ENCODE measurements at regions not wholly inside any gene's neighbourhood (a gene's known extent, or its start where the extent isn't known, plus 50 kb on each side); places are given as distances from the start of the nearest gene placed in this dataset.
"Not testable (repeated sequence)": the region's sequence is repeated elsewhere in the genome, so short reads cannot be mapped to it uniquely, and the experiment has no call there.

DNA sequence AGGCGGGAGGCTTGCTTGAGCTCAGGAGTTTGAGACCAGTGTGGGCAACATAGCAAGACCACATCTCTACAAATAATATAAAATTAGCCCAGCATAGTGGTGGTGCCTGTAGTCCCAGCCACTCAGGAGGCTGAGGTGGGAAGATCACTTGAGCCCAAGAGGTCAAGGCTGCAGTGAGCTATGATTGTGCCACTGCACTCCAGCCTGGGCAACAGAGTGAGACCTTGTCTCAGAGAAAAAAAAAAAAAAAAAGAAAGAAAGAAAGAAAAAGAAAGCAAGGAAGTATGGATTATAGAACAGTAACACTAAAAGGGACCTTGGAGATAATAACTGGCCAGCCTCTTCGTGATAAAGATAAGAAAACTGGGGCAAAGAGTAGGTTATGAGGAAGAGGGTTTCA is 130.4 kb downstream of the PLCE1 start:
- ATAC-seq (replicated peaks); H3K4me1 Mint-ChIP-seq; H3K27me3 Mint-ChIP-seq; H3K4me3 Mint-ChIP-seq; H3K36me3 Mint-ChIP-seq; H3K9me3 Mint-ChIP-seq; DNase-seq; H3K27ac Mint-ChIP-seq: not testable (repeated sequence)

DNA sequence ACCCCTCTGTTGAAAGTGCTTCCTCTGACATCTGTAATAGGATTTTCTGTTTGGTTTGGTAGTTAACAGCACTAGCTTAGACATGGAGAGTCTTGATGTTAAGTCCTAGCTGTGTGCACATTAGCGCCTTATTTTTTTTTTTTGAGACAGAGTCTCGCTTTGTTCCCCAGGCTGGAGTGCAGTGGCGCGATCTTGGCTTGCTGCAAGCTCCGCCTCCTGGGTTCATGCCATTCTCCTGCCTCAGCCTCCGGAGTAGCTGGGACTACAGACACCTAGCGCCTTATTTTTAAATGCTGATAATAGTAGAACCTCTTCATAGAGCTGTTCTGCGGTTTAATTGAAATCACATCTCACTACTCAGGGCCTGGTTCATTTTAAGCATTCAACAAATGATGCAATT is 131.5 kb downstream of the PLCE1 start:
- not testable (repeated sequence) for H3K4me1 Mint-ChIP-seq; H3K36me3 Mint-ChIP-seq; H3K9me3 Mint-ChIP-seq; H3K27ac Mint-ChIP-seq; H3K4me3 Mint-ChIP-seq; ATAC-seq (replicated peaks); H3K27me3 Mint-ChIP-seq; DNase-seq

DNA sequence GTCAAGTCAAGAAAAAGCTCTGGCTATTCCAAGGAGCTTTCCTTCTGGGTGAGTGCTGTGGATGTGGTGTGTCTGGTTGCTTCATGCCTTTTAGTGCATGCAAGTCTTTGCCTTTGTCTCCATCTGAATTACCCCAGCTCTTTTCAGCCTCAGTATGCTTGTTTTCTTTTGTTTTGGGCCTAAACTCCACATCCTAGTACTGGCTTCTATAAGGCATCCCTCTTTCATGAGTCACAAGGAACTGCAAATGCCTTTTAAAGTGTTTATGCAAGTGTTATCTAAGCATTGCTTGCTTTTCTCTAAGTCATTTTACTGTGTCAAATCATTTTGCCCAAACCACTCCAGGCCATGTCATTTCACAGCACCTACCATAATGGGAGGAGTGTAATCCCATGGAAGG is 132.1 kb downstream of the PLCE1 start:
- Mint-ChIP-seq H3K9me3 (peaks cover 0 to 1% of the 10 kb centered on the region in 2 donors), H3K27ac (no peak overlapping the region), H3K27me3 (peaks cover 0 to 7% of the 10 kb centered on the region in 2 donors), H3K4me3 (no peak overlapping the region), H3K4me1 (no peaks in the 10 kb centered on the region), H3K36me3 (no peaks in the 10 kb centered on the region)
- no peak for DNase-seq
- no peak for ATAC-seq (replicated peaks)

DNA sequence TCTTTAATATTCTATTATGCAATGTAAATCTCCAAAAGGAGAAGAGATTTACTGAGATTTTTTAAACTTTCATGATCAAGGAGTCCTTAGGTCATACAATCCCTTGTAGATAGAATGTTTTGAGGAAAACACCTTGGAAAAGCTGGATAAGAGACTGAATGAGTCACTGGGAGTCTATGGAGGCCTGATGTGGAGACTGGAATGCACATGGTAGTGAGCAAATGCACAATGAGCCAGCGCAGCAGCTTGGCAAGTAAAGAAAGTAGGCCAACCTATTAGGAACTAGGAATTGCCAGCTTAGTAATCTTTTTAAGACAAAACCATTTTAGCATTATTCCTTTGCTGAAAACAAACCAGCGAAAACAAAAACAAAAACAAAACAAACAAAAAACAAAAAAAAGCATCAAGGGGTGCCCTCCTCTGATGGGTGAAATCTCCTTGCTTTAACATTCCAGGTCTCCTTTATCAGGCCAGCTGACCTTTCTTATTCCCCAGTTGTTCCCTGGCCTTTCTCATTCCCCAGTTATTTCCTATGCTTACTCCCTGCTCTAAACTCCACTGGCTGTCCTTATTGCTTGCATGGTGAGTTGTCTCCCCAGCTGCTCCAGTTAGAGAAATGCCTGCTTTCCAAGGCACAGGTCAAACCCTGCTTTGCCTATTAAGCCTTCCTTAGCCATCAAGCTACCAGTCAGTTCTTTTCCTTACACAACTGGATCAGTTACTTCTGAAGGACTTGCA is 135.8 kb downstream of the PLCE1 start:
- peaks cover 0 to 1% of the 10 kb centered on the region in 2 donors for H3K9me3 Mint-ChIP-seq

DNA sequence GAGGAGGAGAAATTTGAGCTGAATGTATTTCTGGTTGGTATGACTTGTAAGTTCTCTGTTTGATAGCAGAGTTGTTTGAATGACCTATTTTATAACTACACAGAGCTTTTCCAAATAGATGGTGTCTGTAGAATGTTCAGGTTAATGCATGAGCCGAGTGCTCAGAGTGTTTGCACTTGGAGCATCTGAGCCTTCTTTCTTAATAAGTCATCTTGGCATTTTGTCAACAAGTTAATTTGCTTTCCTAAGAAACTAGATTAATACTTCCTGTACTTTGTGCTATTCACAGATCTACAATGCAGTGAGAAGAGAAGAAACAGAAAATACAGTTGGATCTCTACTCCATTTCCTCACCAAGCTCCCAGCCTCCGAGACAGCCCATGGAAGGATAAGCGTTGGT is 138.2 kb downstream of the PLCE1 start:
- Mint-ChIP-seq H3K27ac (no peak overlapping the region), H3K27me3 (peaks cover 0 to 11% of the 10 kb centered on the region in 2 donors), H3K9me3 (peaks cover 0 to 1% of the 10 kb centered on the region in 2 donors), H3K4me1 (no peaks in the 10 kb centered on the region), H3K36me3 (no peaks in the 10 kb centered on the region), H3K4me3 (no peak overlapping the region)
- ATAC-seq (replicated peaks) (no peak), DNase-seq (no peak)

More for the DNA sequence above, 135.8 kb downstream of the PLCE1 start:
- DNase-seq (no peak), ATAC-seq (replicated peaks) (no peak)
- H3K4me1 Mint-ChIP-seq: no peaks in the 10 kb centered on the region
- H3K4me3 Mint-ChIP-seq: no peak overlapping the region
- peaks cover 0 to 11% of the 10 kb centered on the region in 2 donors for H3K27me3 Mint-ChIP-seq
- H3K27ac Mint-ChIP-seq: no peak overlapping the region
- no peaks in the 10 kb centered on the region for H3K36me3 Mint-ChIP-seq

DNA sequence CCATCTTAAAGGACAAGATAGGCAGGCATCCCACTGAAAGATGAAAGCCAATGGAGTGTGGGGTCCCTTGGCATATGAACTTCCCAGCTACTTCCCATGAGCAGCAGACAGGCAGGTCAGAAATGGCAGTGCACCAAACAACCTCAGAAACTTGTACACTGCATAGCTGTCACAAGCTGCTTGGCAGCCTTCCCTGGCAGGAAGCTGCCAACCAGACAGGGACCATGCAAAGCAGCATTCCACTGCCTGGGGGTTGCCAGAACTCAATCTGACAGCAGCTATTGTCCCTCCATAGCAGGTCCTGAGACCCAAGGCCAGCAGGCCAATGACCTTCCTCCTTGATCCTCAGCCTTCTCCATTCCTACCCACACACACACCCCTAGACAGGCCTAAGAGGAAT is 139.5 kb downstream of the PLCE1 start:
- Mint-ChIP-seq H3K9me3 (peaks cover 0 to under 1% of the 10 kb centered on the region in 2 donors), H3K4me1 (no peaks in the 10 kb centered on the region), H3K4me3 (no peak overlapping the region), H3K36me3 (no peaks in the 10 kb centered on the region), H3K27me3 (peaks cover 0 to 10% of the 10 kb centered on the region in 2 donors), H3K27ac (no peak overlapping the region)
- DNase-seq (no peak), ATAC-seq (replicated peaks) (no peak)

DNA sequence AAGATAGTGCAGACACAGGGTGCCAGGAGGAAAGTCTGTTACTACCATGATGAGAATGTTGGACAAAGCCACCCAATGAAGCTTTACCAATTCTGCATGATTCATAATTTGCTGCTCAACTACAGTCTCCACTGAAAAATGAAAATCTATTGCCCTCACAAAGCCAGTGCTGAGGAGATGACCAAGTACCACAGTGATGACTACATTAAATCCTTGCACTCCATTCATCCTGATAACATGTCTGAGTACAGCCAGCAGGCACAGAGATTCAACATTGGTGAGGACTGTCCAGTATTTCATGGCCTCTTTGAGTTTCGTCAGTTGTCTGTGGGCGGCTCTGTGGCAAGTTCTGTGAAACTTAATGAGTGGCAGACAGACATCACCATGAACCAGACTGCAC is 144.0 kb downstream of the PLCE1 start:
- no peaks in the 10 kb centered on the region for H3K27me3 Mint-ChIP-seq
- peaks cover 0 to 2% of the 10 kb centered on the region in 2 donors for H3K9me3 Mint-ChIP-seq
- no peak overlapping the region for H3K27ac Mint-ChIP-seq
- no peaks in the 10 kb centered on the region for H3K36me3 Mint-ChIP-seq
- no peak for ATAC-seq (replicated peaks)
- DNase-seq: no peak
- H3K4me3 Mint-ChIP-seq: no peak overlapping the region
- H3K4me1 Mint-ChIP-seq: no peaks in the 10 kb centered on the region

DNA sequence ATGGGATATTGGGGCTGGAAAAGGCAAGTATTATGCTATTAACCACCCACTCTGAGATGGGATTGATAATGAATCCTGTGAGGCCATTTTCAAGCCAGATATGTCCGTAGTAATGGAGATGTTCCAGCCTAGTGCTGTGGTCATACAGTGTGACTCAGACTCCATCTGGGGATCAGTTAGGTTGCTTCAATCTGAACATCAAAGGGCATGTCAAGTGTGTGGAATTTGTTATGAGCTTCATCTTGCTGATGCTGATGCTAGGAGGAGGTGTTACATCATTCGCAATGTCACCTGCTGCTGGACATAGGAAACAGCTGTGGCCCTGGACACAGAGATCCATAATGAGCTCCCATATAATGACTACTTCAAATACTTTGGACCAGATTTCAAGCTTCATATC is 144.7 kb downstream of the PLCE1 start:
- DNase-seq (no peak), ATAC-seq (replicated peaks) (no peak)
- H3K27ac Mint-ChIP-seq: no peak overlapping the region
- H3K9me3 Mint-ChIP-seq: peaks cover 0 to 2% of the 10 kb centered on the region in 2 donors
- no peaks in the 10 kb centered on the region for H3K36me3 Mint-ChIP-seq
- H3K27me3 Mint-ChIP-seq: no peaks in the 10 kb centered on the region
- no peaks in the 10 kb centered on the region for H3K4me1 Mint-ChIP-seq
- no peak overlapping the region for H3K4me3 Mint-ChIP-seq

DNA sequence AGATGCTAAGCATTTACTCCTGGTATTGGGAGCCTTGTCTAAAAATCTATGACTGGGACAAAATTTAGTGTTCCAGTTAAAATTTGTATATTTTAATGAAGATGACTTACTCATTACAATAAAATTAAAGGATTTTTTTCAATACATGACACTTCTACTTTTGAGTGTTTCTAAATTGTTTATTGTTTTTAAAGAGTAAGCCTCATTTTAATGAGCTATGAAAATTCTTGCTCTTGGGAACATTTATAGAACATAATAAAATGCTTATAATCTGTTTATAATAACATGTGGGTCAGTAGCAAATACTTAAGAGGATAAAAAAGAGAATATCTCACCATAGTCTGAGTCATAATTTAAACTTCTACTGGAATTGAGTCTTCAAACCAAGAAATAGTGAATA is 149.5 kb downstream of the PLCE1 start:
- Mint-ChIP-seq H3K36me3 (no peaks in the 10 kb centered on the region), H3K27me3 (no peaks in the 10 kb centered on the region), H3K4me3 (no peak overlapping the region), H3K9me3 (peaks cover 4 to 9% of the 10 kb centered on the region in 2 donors), H3K27ac (no peak overlapping the region), H3K4me1 (no peaks in the 10 kb centered on the region)
- no peak for DNase-seq
- no peak for ATAC-seq (replicated peaks)

DNA sequence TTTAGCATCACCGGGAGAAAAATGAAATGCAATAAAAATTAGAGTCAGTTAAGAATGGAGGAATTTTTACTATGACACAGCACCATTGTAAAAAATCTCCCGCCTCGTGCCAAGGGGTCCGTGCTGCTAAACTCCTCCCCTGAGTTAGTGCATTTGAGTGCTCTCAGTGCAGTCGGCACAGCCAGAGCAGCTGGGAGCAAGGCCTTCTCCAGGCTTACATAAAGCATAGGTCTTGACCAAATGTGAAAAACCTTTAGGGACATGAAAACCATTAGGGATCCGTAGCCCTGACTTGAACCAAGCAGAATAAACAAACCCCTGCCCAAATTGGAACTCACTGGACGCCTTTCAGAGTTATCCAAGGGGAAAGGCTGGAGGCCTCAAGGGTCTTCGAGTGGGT is 152.6 kb downstream of the PLCE1 start:
- DNase-seq (no peak), ATAC-seq (replicated peaks) (no peak)
- H3K4me3 Mint-ChIP-seq: no peak overlapping the region
- no peaks in the 10 kb centered on the region for H3K4me1 Mint-ChIP-seq
- no peaks in the 10 kb centered on the region for H3K36me3 Mint-ChIP-seq
- no peaks in the 10 kb centered on the region for H3K27me3 Mint-ChIP-seq
- H3K9me3 Mint-ChIP-seq: peaks cover 4 to 9% of the 10 kb centered on the region in 2 donors
- H3K27ac Mint-ChIP-seq: no peak overlapping the region

DNA sequence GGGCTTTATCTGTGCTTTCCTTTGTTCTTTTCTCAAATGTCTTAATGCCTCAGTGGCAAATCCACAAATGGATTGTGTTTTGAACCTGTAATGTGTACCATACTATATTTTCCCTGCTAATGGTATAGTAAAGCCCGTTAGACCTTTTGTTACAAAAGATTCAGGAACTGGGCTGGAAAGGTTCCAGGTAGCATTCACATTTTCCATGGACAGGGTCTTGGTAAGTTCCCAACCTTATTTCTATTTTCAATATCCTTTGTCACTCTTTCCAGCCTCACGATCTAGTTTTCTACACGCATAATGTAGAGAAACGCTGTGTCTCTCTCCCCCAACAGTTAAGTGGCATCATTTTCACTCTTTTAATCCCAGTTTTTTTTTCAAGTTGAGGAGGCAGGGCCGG is 153.0 kb downstream of the PLCE1 start:
- H3K27ac Mint-ChIP-seq: no peak overlapping the region
- H3K36me3 Mint-ChIP-seq: no peaks in the 10 kb centered on the region
- H3K4me3 Mint-ChIP-seq: no peak overlapping the region
- no peaks in the 10 kb centered on the region for H3K27me3 Mint-ChIP-seq
- DNase-seq (no peak), ATAC-seq (replicated peaks) (no peak)
- no peaks in the 10 kb centered on the region for H3K4me1 Mint-ChIP-seq
- peaks cover 4 to 9% of the 10 kb centered on the region in 2 donors for H3K9me3 Mint-ChIP-seq

DNA sequence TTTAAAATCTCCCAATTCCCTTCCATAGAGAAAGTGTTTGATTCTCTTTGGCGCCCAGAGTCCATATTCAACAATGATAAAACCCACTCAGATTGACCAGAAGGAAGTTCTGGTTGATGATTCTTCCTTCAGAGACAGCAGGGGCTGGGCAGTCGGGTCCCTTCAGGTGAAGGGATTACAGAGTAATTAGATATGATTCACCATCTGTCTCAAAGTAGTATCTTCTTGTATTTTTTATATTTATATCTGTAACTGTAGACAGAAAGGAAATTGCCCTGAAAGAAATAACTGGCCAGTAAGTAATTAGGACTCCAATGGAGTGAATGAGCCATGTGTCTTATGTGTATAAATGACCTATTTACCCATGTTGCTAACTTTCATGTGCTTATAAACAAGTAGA is 156.0 kb downstream of the PLCE1 start:
- no peaks in the 10 kb centered on the region for H3K36me3 Mint-ChIP-seq
- no peak for ATAC-seq (replicated peaks)
- DNase-seq: no peak
- H3K27ac Mint-ChIP-seq: no peak overlapping the region
- H3K4me1 Mint-ChIP-seq: no peaks in the 10 kb centered on the region
- peaks cover 0 to 4% of the 10 kb centered on the region in 2 donors for H3K9me3 Mint-ChIP-seq
- H3K4me3 Mint-ChIP-seq: no peak overlapping the region
- no peaks in the 10 kb centered on the region for H3K27me3 Mint-ChIP-seq

DNA sequence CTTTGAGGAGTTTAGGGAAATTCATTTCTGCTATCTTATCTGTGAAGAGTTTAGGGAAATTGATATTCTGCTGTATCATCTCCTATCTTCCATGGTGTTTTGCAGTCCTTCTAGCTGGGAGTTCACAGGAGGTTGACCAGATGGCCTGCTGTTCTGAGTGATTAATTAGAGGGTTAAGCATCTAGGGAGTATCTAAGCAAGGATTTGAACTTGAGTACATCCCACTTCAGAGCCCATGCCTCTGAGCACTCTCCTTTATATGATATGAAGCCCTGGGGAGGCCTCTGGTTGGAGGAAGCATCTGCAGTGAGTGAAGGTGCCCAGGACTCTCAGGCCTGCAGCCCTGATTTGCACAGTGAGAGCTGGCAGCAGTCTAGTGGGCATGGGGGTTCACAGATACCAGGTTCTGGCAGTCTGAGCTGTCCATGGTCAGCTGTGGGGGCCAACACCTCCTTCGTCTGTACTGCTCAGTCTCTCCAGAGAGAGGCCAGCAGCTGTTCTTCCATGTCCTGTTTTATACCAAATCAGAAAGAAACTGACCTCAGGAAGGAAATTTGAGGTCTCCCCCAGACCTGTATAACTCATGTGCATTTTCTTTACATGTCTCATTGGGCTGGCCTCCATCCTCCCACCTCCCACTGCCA is 156.9 kb downstream of the PLCE1 start:
- no peak overlapping the region for H3K4me3 Mint-ChIP-seq
- DNase-seq (no peak), ATAC-seq (replicated peaks) (no peak)
- no peaks in the 10 kb centered on the region for H3K27me3 Mint-ChIP-seq
- no peaks in the 10 kb centered on the region for H3K36me3 Mint-ChIP-seq
- no peaks in the 10 kb centered on the region for H3K4me1 Mint-ChIP-seq
- peaks cover 4% of the 10 kb centered on the region in 2 donors for H3K9me3 Mint-ChIP-seq
- no peak overlapping the region for H3K27ac Mint-ChIP-seq

DNA sequence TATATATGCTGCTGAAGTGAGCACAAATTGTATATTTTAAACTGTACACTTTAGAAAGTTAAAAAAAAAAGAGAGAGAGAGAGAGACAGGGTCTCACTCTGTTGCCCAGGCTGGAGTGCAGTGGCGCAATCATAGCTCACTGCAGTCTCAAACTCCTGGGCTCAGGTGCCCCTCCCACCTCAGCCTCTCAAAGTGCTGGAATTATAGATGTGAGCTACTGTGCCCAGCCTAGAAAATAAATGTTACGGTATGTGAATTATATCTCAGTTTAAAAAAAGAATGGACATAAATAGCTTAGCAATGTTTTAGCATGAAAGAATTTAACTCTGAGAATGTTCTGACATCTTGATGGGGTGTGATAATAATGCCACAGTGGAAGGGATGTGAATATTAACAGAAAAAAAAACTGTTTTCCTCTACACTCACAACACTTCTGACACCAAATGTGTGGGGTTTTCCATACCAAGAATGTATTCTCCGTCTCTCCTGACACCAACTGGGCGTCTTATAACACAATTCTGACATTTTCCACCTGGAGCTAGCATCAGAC is 162.1 kb downstream of the PLCE1 start:
- Mint-ChIP-seq H3K36me3 (no peaks in the 10 kb centered on the region), H3K4me1 (no peaks in the 10 kb centered on the region), H3K27ac (no peak overlapping the region), H3K4me3 (no peak overlapping the region), H3K27me3 (no peaks in the 10 kb centered on the region), H3K9me3 (peaks cover 4% of the 10 kb centered on the region in 2 donors)
- DNase-seq (no peak), ATAC-seq (replicated peaks) (no peak)

DNA sequence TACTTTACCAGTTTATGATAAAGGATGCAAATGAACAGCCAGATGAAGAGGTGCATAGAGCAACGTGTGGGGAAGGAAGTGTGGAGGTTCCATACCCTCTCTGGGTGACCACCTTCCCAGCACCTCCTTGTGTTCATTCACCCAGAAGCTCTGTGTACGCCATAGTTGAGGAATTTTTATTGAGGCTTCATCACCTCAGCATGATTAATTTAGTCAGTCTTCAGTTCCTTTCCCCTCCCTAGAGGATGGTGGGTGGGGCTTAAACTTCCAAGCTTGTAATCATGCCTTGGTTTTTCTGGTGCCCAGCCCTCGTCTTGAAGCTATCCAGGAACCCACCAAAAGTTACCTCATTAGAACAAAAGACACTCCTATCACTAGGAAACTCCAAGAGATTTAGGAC is 162.7 kb downstream of the PLCE1 start:
- H3K36me3 Mint-ChIP-seq: no peaks in the 10 kb centered on the region
- no peaks in the 10 kb centered on the region for H3K4me1 Mint-ChIP-seq
- H3K9me3 Mint-ChIP-seq: peaks cover 4 to 7% of the 10 kb centered on the region in 2 donors
- no peak overlapping the region for H3K4me3 Mint-ChIP-seq
- ATAC-seq (replicated peaks): no peak
- no peak for DNase-seq
- no peaks in the 10 kb centered on the region for H3K27me3 Mint-ChIP-seq
- no peak overlapping the region for H3K27ac Mint-ChIP-seq
